ENCODE measurements at regions not wholly inside any gene's neighbourhood (a gene's known extent, or its start where the extent isn't known, plus 50 kb on each side); places are given as distances from the start of the nearest gene placed in this dataset.

DNA sequence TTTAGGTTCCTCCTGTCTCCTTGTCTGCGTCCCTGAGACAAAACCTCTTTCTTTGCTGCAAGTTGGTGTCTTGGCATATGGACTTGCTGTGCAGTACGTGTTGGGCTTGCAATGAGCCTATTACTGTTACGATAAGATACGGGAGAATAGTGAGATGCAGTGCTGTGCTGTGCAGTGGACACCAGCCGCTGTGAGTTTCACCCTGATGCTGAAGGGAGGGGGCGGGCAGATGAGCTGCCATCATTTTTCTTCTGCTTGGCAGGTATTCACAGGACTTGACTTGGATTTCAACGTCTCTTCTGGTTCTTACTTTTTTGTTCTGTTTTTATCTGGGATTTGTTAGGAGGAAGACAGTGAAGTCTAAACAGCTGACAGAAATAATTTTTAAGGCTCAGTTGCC is 257.1 kb upstream of the PITRM1 start:
- TF ChIP-seq, protein P1, sequence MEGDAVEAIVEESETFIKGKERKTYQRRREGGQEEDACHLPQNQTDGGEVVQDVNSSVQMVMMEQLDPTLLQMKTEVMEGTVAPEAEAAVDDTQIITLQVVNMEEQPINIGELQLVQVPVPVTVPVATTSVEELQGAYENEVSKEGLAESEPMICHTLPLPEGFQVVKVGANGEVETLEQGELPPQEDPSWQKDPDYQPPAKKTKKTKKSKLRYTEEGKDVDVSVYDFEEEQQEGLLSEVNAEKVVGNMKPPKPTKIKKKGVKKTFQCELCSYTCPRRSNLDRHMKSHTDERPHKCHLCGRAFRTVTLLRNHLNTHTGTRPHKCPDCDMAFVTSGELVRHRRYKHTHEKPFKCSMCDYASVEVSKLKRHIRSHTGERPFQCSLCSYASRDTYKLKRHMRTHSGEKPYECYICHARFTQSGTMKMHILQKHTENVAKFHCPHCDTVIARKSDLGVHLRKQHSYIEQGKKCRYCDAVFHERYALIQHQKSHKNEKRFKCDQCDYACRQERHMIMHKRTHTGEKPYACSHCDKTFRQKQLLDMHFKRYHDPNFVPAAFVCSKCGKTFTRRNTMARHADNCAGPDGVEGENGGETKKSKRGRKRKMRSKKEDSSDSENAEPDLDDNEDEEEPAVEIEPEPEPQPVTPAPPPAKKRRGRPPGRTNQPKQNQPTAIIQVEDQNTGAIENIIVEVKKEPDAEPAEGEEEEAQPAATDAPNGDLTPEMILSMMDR (IDR thresholded peaks at IDR 0.05) = no peak
- TF ChIP-seq EZH2 (IDR thresholded peaks at IDR 0.05; ENCODE audit: borderline replicate concordance, insufficient read depth, low read depth, low read length, poor library complexity, severe bottlenecking) = no peak

Data from B cell (primary cell).